ENCODE measurements at regions not wholly inside any gene's neighbourhood (a gene's known extent, or its start where the extent isn't known, plus 50 kb on each side); places are given as distances from the start of the nearest gene placed in this dataset.

DNA sequence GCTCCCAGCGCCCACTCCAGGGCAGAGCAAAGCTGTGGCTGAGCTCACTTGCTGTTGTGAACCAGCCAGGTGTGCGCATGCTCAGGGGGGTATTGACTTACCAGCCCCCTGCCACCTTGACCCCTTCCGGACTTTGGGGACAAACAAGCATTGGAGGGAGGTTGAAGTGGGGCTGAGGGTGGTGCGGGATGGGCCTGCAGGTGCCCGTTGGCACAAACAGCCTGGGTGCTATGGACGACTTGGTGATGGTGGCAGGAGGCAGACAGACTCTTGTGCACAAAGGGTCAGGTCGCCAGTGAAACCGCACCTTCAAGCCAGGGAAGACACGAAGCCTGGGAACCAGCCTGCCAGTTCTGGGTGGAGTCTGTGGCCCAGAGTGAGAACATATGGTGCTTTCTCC is 858.5 kb upstream of the PTPRD start:
- no peaks in the 10 kb centered on the region for H3K27me3 ChIP-seq (replicated peaks)
- in situ Hi-C loops (cut with HindIII; ENCODE audit: low pct_ligation_motif_present, low sequenced_read_pairs): no loop called here
- no peak overlapping the region for H3K4me3 ChIP-seq (ENCODE audit: low read depth, low read length)
- TF ChIP-seq, protein P1, sequence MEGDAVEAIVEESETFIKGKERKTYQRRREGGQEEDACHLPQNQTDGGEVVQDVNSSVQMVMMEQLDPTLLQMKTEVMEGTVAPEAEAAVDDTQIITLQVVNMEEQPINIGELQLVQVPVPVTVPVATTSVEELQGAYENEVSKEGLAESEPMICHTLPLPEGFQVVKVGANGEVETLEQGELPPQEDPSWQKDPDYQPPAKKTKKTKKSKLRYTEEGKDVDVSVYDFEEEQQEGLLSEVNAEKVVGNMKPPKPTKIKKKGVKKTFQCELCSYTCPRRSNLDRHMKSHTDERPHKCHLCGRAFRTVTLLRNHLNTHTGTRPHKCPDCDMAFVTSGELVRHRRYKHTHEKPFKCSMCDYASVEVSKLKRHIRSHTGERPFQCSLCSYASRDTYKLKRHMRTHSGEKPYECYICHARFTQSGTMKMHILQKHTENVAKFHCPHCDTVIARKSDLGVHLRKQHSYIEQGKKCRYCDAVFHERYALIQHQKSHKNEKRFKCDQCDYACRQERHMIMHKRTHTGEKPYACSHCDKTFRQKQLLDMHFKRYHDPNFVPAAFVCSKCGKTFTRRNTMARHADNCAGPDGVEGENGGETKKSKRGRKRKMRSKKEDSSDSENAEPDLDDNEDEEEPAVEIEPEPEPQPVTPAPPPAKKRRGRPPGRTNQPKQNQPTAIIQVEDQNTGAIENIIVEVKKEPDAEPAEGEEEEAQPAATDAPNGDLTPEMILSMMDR (IDR thresholded peaks at IDR 0.05; ENCODE audit: low read depth, low read length, missing control alignments): no peak
- no peak for DNase-seq
- no peaks in the 10 kb centered on the region for H3K36me3 ChIP-seq (replicated peaks)
- H3K27ac ChIP-seq: no peak overlapping the region

DNA sequence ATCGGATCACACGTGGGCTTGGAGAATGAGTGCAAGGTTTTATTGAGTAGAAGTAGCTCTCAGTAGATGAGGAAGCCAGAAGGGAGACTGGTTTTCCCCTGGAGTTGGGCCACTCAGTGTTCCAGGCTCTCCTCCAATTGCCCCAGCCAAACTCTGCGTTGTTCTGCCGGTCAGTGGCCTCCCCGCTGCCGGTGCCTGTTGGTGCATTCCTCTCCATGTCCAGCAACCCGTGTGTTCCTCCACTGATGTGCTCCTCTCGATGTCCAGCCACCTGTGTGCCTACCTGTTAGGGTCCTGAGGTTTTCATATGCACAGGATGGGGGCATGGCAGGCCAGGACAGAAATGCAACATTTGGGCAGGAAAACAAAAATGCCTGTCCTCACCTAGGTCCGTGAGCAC is 888.0 kb upstream of the PTPRD start:
- in situ Hi-C loops (cut with HindIII; ENCODE audit: low pct_ligation_motif_present, low sequenced_read_pairs): no loop called here
- no peak overlapping the region for H3K4me3 ChIP-seq (ENCODE audit: low read depth, low read length)
- no peaks in the 10 kb centered on the region for H3K36me3 ChIP-seq (replicated peaks)
- no peak overlapping the region for H3K27ac ChIP-seq
- DNase-seq: no peak
- TF ChIP-seq, protein P1 (IDR thresholded peaks at IDR 0.05; ENCODE audit: low read depth, low read length, missing control alignments): no peak
- no peaks in the 10 kb centered on the region for H3K27me3 ChIP-seq (replicated peaks)

DNA sequence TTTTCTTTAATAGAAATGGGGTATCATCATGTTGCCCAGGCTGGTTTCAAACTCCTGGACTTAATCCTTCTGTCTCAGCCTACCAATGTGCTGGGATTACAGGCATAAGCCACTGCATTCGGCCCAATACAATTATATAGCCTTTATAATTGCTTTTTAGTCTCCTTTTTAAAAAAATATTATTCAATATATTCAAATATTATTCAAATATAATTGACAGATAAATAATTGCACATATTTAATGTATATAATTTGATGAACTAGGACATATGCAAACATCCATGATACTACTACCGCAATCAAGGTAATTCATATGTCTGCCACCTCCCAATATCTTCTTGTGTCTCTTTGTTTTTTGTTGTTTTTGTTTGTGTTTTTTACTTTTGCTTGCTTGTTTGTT is 894.2 kb upstream of the PTPRD start:
- Histone ChIP-seq H3K27me3 (replicated peaks) (no peaks in the 10 kb centered on the region), H3K27ac (no peak overlapping the region), H3K36me3 (replicated peaks) (no peaks in the 10 kb centered on the region), H3K4me3 (ENCODE audit: low read depth, low read length) (no peak overlapping the region)
- TF ChIP-seq, protein P1 (IDR thresholded peaks at IDR 0.05; ENCODE audit: low read depth, low read length, missing control alignments): no peak
- DNase-seq: no peak
- in situ Hi-C loops (cut with HindIII; ENCODE audit: low pct_ligation_motif_present, low sequenced_read_pairs): no loop called here

DNA sequence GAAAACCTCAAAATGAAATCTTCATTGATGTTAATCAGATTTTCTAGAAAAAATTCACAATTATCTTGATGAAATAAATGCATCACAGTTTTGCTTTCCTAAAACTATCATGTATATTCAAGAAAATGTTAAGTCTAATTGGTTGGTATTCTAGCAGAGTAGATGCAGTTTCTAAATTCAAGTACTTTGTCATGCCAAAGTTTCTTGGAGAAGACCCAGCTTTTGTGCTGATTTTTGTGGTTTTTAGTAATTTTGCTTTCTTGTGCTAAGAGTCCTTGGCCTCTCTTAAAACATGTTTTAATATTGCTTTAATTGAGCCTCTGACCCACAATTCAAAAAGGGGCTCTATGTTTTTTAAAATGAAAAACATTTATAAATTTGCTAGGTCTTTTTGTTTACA is 924.8 kb upstream of the PTPRD start:
- TF ChIP-seq, protein P1 (IDR thresholded peaks at IDR 0.05; ENCODE audit: low read depth, low read length, missing control alignments): no peak
- Histone ChIP-seq H3K27ac (no peak overlapping the region), H3K27me3 (replicated peaks) (no peaks in the 10 kb centered on the region), H3K4me3 (ENCODE audit: low read depth, low read length) (no peak overlapping the region), H3K36me3 (replicated peaks) (no peaks in the 10 kb centered on the region)
- in situ Hi-C loops (cut with HindIII; ENCODE audit: low pct_ligation_motif_present, low sequenced_read_pairs): no loop called here
- no peak for DNase-seq

DNA sequence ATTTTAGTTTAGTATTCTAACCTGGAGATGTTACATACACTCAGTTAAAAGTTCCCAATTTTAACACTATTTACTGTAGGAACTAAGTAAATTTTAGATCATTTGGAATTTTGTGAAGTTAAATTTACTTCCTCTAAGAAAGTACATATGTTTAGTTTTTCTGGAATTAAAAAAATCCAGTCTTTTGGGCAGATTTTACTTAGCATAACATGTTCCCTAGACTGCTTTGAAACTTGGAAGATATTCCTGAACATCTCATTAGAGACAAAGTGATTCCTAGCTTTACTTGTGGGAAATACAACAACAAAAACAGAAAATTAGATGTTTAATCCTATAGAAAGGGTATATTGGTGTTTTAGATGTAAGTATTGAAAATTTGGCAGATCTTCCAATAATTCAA is 930.0 kb upstream of the PTPRD start:
- no peak overlapping the region for H3K4me3 ChIP-seq (ENCODE audit: low read depth, low read length)
- TF ChIP-seq, protein P1 (IDR thresholded peaks at IDR 0.05; ENCODE audit: low read depth, low read length, missing control alignments): no peak
- no peaks in the 10 kb centered on the region for H3K36me3 ChIP-seq (replicated peaks)
- H3K27ac ChIP-seq: no peak overlapping the region
- no peak for DNase-seq
- in situ Hi-C loops (cut with HindIII; ENCODE audit: low pct_ligation_motif_present, low sequenced_read_pairs): no loop called here
- H3K27me3 ChIP-seq (replicated peaks): no peaks in the 10 kb centered on the region

DNA sequence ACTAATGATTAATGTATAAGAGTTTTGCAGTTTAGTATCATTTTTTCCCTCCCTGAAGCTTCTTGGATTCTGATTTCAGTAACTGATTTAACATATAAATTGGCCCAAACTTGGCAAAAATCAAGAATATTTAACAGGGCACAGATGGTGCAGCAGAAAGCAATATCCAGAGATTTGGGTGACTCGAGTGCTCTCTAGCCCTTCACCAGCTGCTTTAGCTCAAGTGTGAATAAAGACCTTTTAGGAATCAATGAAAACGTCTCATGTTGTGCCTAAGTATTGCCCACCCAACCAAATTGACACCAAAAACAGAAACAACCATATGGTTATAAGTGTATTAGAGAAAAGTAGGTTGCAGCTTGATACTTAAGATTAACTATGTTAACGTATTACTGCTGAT is 933.4 kb upstream of the PTPRD start:
- H3K4me3 ChIP-seq (ENCODE audit: low read depth, low read length): no peak overlapping the region
- no peak overlapping the region for H3K27ac ChIP-seq
- no peaks in the 10 kb centered on the region for H3K36me3 ChIP-seq (replicated peaks)
- no peaks in the 10 kb centered on the region for H3K27me3 ChIP-seq (replicated peaks)
- TF ChIP-seq, protein P1 (IDR thresholded peaks at IDR 0.05; ENCODE audit: low read depth, low read length, missing control alignments): no peak
- DNase-seq: no peak
- in situ Hi-C loops (cut with HindIII; ENCODE audit: low pct_ligation_motif_present, low sequenced_read_pairs): no loop called here
